ENCODE measurements at regions not wholly inside any gene's neighbourhood (a gene's known extent, or its start where the extent isn't known, plus 50 kb on each side); places are given as distances from the start of the nearest gene placed in this dataset.

- TF ChIP-seq CTCF (IDR thresholded peaks at IDR 0.05) = no peak
- DNase-seq (ENCODE audit: extremely low spot score, unreplicated experiment) = no peak
- H3K27me3 Mint-ChIP-seq (ENCODE audit: unreplicated experiment) = no peaks in the 10 kb centered on the region
- H3K36me3 Mint-ChIP-seq (ENCODE audit: unreplicated experiment) = peaks cover 13% of the 10 kb centered on the region
- H3K27ac Mint-ChIP-seq (ENCODE audit: unreplicated experiment) = peak overlapping the region; percentile 76
- H3K4me1 Mint-ChIP-seq (ENCODE audit: unreplicated experiment) = peaks cover 17% of the 10 kb centered on the region
- H3K9me3 Mint-ChIP-seq (ENCODE audit: unreplicated experiment) = peaks cover 24% of the 10 kb centered on the region
- H3K4me3 Mint-ChIP-seq (ENCODE audit: unreplicated experiment) = no peak overlapping the region
Observed at GRCh38 chr9:116027511-116027910, 126.1 kb upstream of the PAPPA start.

- Mint-ChIP-seq H3K36me3 (ENCODE audit: unreplicated experiment) (peaks cover 13% of the 10 kb centered on the region), H3K4me1 (ENCODE audit: unreplicated experiment) (peaks cover 17% of the 10 kb centered on the region), H3K27ac (ENCODE audit: unreplicated experiment) (peak overlapping the region; percentile 76), H3K4me3 (ENCODE audit: unreplicated experiment) (no peak overlapping the region), H3K27me3 (ENCODE audit: unreplicated experiment) (no peaks in the 10 kb centered on the region), H3K9me3 (ENCODE audit: unreplicated experiment) (peaks cover 24% of the 10 kb centered on the region)
- no peak for DNase-seq (ENCODE audit: extremely low spot score, unreplicated experiment)
- TF ChIP-seq CTCF (IDR thresholded peaks at IDR 0.05) = no peak
Observed at GRCh38 chr9:116027951-116028350, 125.6 kb upstream of the PAPPA start.

- no peak for DNase-seq (ENCODE audit: extremely low spot score, unreplicated experiment)
- peaks cover 24% of the 10 kb centered on the region for H3K9me3 Mint-ChIP-seq (ENCODE audit: unreplicated experiment)
- H3K4me1 Mint-ChIP-seq (ENCODE audit: unreplicated experiment) = peaks cover 17% of the 10 kb centered on the region
- peaks cover 13% of the 10 kb centered on the region for H3K36me3 Mint-ChIP-seq (ENCODE audit: unreplicated experiment)
- H3K27ac Mint-ChIP-seq (ENCODE audit: unreplicated experiment) = no peak overlapping the region
- H3K4me3 Mint-ChIP-seq (ENCODE audit: unreplicated experiment) = no peak overlapping the region
- no peaks in the 10 kb centered on the region for H3K27me3 Mint-ChIP-seq (ENCODE audit: unreplicated experiment)
- TF ChIP-seq CTCF (IDR thresholded peaks at IDR 0.05) = no peak
Observed at GRCh38 chr9:116030517-116030916, 123.1 kb upstream of the PAPPA start.

GRCh38 chr9:116032683-116033440 is 120.7 kb upstream of the PAPPA start:
- Mint-ChIP-seq H3K4me3 (ENCODE audit: unreplicated experiment) (no peak overlapping the region), H3K4me1 (ENCODE audit: unreplicated experiment) (peaks cover 6% of the 10 kb centered on the region)

More at GRCh38 chr9:116032683-116033440, 120.7 kb upstream of the PAPPA start:
- no peak for DNase-seq (ENCODE audit: extremely low spot score, unreplicated experiment)
- TF ChIP-seq CTCF (IDR thresholded peaks at IDR 0.05) = no peak
- H3K9me3 Mint-ChIP-seq (ENCODE audit: unreplicated experiment) = peaks cover 19% of the 10 kb centered on the region
- peaks cover 10% of the 10 kb centered on the region for H3K36me3 Mint-ChIP-seq (ENCODE audit: unreplicated experiment)
- no peak overlapping the region for H3K27ac Mint-ChIP-seq (ENCODE audit: unreplicated experiment)
- no peaks in the 10 kb centered on the region for H3K27me3 Mint-ChIP-seq (ENCODE audit: unreplicated experiment)
